ENCODE measurements at regions not wholly inside any gene's neighbourhood (a gene's known extent, or its start where the extent isn't known, plus 50 kb on each side); places are given as distances from the start of the nearest gene placed in this dataset.

DNA sequence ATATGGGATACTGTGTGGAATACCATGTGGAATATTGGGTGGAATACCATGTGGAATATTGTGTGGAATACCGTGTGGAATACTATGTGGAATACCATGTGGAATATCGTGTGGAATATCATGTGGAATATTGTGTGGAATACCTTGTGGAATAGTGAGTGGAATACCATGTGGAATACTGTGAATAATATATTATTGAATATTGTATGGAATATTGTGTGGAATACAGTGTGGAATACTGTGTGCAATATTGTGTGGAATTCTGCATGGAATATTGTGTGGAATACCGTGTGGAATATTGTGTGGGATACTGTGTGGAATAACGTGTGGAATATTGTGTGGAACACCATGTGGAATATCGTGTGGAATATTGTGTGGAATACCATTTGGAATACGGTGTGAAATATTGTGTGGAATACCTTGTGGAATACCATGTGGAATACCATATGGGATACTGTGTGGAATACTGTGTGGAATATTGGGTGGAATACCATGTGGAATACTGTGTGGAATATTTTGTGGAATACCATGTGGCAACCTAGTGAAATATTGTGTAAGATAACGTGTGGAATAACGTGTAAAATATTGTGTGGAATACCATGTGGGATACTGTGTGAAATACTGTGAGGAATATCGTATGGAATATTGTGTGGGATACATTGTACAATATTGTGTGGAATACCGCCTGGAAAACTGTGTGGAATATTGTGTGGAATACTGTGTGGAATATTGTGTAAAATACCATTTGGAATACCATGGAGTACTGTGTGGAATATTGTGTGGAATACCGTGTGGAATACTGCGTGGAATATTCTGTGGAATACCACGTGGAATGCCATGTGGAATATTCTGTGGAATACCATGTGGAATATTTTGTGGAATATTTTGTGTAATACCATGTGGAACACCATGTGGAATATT, 133.9 kb upstream of the CHST15 start:
- no peak for DNase-seq (ENCODE audit: low spot score)

DNA sequence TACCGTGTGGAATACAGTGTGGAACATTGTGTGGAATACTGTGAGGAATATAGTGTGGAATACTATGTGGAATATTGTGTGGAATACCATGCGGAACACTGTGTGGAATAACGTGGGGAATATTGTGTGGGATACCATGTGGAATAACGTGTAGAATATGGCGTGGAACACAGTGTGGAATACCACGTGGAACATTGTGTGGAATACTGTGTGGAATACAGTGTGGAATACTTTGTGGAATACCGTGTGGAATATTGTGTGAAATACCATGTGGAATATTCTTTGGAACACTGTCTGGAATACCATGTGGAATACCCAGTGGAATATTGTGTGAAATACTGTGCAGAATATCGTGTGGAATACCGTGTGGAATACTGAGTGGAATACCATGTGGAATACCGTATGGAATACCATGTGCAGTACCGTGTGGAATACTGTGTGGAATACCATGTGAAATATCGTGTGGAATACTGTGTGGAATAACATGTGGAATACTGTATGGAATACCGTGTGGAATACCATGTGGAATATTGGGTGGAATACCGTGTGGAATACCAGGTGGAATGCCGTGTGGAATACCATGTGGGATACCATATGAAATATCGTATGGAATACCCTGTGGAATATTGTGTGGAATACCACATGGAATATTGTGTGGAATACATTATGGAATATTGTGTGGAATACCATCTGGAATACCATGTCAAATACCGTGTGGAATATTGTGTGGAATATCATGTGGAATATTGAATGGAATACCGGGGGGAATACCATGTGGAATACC, 133.1 kb upstream of the CHST15 start:
- no peak for DNase-seq (ENCODE audit: low spot score)

DNA sequence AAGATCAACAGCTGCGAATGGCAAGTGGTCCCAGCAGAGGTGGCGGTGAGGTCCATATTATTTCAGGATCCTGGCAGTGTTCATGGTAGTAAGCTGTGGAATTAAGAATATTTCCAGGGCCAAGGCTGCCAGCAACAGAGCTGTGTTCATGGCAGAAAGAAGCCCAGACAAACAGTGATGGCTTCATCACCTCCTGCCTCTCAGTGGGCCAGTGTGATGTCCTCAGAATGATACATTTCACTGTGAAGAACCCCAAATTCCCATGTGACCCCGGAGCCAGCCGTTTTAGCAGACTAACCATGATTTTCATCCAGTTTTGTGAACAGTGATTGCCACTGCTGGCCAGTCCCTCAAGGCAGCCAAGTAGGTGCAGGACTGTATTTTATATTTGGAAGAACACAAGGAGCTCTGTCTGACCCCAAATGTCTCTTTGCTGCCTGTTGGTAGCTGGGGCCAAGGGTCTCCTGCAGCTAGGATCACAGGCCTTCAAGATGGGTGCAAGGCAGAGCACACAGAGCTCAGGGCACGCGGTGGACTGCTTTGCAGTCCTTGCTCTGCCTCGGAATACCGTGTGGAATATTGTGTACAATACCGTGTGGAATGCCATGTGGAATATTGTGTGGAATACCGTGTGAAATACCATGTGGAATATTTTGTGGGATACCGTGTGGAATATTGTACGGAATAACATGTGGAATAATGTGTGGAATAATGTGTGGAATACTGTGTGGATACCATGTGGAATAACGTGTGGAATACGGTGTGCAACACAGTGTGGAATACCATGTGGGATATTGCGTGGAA, 132.3 kb upstream of the CHST15 start:
- DNase-seq (ENCODE audit: low spot score): no peak

DNA sequence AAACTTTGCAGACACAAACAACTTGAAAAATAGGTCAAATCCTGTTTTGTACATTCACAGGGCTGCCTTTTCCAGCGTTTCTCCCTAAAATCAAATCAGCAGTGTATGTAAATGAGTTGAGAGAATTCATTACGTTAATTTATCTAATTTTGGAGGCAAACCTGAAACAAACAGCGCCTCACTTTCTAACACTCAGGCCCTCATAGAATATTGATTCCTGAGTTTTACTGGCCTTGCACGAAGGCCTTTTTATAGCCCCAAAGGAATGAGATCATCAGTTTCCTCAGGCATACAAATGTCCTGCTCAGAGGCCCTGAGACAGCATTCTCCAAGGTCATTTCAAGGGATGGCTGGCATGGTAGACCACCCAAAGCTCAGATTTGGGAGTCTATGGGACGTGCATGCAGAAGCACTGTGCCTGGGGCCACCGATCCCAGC, 131.7 kb upstream of the CHST15 start:
- no peak for DNase-seq (ENCODE audit: low spot score)

DNA sequence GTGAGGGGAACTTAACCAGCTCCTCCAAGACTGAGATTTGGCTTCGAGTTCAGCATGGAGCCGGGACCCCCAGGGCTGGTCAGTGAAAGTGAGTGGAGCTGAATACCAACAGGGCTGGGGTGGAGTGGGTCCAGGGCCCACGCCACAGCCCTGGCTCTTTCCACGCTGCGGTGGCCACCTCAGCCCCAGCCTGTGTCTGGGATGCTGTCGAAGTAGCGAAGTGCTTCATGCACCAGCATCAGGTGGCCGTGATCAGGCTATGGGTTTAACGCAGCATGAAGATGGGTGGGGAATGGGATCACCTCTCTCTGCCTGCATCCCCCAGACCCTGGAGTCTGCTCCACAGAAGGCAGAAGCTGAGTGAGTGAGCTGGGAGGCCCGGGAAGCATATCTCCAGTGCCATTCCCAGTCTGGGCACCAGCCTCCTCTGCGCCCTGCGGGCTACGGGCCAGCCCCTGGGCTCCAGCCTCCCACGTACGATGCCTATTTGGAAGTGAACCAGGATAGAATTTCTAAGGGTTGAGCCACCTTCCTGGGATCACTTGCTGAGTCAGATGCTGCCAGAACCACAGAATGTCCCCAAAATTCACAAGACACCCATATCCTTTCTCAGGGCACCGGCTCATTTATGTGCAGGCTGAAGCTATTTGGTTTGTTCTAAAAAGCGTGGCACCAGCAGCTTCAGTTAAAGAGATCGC, 131.1 kb upstream of the CHST15 start:
- no peak for DNase-seq (ENCODE audit: low spot score)

DNA sequence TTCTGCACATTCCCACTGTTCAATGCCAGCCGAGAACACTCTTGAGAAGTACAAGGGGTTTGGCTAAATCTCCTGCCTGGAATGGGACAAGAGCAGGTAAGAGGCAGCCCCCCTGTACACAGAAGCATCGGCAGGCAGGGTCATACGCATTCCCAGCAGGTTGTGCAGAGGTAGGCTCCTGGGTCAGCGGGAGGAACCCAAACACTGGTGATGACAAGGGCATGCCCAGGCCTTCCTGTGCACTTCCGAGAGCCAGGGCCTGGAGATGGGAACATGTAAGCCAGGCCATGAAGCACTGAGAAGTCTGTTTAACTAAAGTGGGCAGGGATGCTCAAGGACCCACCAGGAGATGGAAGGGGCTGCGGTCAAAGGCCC, 130.3 kb upstream of the CHST15 start:
- no peak for DNase-seq (ENCODE audit: low spot score)

DNA sequence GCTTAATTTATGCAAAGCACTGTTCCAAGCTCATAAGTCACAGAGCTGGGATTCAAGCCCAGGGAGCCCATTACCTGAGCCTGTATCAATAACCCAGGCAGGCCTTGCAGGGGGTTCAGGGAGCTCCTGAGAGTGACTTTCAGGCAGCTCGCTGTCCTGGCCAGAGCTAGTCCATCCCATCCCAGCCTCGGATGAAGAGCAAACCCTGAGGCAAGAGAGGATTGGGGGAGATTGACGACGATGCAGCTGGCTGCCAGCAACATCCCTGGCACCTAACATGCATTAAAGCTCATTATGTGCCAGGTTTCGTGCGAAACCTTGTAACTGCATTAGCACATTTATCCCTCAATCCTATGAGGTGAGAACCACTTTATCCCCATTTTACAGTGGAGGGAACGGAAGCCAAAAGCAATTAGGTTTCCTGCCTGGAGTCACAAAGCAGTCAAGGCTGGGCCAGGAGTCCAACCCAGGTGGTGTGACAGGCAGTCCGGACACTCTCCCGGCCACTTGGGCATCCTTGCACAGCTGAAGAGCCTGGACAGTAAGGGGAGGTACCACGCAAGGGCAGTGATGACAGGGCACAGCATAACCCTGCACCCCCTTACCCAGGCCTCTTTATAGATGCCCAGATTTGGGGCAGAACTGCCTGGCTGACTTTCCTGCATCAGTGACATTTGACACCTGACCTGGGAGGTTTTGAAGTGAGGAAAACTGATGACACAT, 129.8 kb upstream of the CHST15 start:
- no peak for DNase-seq (ENCODE audit: low spot score)

DNA sequence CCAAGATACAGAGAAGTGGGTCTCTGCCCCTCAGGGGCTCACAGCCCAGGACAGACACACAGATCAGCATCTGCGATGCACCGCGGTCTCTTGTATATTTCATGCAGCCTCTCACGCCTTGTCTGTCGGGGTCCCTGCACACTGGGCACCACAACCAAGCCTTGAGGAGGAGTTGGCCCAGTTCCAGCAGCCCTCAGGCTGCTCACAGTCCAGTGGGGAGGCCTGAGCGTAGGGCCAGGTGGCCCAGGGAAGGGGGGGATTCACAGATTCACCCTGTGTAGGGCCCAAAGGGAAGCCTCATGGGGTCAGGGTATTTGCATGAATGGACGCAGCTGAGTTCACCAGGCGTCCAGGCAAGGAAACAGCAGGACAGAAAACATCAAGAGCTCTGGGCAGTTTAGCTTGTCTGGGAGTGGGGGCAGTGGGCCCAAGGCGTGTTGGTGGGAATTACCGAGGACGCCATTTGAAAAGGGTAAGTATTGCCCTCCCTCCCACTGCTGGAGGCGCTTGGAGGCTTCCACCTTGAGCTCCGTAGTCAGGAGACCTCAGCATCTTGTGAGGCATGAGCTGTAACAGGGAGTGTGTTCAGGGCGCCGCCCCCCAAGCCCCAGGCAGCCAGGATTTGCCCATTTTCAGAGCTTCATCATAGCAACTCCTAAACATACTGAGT, 129.1 kb upstream of the CHST15 start:
- DNase-seq (ENCODE audit: low spot score): no peak

DNA sequence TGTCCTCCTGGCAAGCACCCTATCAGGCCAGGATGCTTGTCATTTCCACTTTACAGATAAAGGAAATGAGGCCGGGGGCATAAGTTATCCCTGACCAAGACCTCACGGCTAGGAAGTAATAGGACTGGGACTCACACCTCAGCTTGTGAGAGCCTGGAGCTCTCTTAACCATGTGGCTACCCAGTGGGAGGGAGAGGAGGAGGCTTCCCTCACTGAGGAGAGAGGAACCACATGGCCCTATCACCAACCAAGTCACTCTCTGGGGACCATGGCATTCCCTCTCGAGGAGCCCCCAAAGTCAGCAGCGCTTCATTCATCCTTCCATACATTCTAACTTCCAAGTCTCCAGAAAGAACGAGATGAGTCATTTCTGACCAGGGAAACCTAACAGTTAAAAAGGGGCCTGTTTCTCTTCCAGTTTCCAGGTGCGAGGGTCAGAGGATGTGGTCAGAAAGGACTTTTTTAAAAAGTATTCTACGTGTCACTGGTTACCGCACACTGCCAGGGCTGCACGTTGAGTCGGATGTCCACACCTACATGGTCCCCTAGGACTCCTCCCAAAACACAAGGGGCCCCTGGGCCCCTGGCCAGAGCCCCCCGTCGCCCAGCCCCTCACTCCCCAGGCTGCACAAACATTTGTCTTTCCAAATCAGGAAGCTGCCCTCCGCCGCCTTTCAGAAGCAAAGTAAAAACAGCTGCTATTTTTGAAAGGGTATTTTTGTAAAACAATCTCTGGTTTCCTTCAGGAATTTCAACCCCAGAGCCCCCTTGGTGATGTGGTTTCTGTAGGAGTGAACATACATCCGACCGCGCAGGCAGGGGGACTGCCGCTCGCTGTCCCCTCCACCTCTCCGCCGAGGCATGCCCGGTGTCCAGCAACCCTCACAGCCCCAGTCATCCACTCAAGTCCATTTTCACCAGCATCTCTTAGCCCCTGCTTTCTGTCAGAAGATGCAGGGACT, 128.2 kb upstream of the CHST15 start:
- DNase-seq (ENCODE audit: low spot score): no peak

DNA sequence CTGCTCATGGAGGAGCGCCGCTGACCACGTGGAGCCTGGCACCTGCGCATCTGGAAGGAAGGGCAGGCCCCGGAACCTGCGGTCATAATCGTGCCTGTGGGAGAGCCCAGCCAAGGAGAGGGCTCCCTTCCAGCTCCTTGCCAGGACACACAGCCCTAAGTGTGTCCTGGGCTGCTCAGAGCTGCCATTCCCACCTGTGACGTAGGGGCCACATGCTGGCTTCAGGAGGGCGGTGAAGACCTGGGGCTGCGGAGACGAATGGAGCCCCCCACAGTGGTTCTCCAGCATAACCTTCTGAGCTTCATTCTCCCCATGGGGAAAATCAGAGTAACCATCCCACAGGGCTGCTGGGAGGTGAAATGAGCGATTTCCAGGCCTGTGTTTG, 127.6 kb upstream of the CHST15 start:
- no peak for DNase-seq (ENCODE audit: low spot score)

DNA sequence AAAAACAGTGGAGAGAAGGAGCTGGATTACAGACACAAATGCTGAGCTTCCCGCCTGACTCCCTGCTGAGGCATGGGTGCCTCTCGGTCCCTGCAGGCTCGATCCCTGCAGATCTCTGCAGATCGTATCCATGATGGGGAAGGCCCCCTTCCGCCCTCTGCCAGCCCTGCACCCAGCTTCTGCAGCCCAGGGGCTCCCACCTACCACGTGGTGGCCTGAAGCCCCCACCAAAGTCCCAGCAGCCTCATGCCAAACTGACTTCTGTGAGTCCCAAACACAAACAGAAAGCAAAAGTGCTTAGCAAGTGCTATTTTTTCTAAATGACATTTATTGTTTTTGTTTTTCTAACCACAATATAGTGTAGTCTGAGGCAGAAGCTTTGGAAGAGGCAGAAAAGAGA, 127.1 kb upstream of the CHST15 start:
- no peak for DNase-seq (ENCODE audit: low spot score)

DNA sequence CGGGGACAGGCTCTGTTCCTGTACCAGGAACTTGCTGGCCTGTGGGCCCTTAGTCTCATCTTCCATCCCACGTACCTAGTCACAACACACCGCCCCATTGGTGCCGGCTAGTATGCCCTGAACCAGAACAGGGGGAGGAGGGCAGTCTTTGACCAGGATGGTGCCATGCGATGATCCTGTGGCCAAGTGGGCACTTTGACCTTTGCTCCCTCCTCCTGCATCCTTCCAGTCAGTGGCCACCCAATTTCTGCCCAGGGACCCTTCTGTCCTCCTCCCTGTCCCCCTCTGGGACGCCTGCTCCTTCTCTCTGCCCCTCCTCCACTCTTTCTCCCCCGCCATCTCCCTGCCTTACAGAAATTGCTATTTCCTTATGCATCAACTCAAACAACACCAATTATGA, 126.3 kb upstream of the CHST15 start:
- no peak for DNase-seq (ENCODE audit: low spot score)

DNA sequence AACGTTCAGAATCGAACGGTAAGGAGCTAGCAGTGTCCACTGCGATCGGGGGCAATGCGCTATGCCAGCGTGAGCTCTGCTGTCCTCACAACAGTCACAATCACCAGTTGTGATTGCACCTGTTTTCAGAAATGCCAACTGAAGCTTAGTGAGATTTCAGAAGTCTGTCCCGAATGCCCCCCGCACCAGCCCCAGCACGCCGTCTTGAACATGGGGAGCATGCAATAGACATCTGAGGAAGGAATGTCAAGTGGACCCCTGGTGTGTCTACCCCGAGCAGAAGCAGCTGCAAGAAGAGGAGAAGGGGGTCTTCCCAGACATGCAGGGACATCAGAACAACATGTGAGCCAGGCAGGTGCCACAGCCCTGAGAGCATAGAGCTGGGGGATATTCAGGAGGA, 125.7 kb upstream of the CHST15 start:
- no peak for DNase-seq (ENCODE audit: low spot score)

DNA sequence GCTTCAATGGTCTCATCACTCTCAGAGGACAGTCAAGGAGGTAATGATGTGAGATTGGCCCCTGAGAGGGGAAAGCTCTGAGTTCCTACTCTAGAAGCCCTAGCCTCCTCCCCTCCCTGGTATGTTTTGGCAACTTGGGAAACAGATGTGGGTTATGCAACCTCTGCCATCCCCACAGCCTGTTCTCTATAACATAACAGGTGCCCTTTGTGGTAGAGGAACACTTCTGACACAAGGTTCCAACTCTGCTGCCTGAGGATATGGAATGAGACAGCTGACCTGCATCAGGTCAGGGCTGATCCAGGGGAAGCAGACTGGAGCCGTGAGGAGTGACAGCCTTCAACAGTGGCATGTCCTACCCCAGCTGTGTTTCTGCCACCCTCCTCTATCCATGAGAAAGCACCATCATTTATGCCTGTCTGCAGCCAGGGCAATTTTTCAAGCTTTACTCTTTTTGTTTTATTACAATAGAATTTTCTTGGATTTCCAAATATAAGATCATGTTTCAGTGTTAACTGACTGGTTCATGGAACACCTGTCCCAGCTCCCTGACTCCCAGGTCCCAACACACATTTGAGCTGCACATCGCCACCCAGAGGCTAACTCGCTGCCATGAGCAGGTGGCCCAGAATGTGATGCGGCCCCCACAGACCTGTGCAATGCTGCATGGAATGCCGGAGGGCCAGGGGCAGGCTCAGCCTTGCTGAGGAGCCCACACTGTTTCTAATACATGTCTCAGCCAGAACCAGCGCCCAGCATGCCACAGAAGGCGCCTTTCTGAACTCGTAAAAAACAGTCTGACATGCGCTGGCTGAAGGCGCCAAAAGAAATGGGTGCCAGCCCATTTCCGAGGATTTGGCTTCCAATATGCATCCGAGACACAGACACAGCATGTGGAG, 124.8 kb upstream of the CHST15 start:
- no peak for DNase-seq (ENCODE audit: low spot score)

DNA sequence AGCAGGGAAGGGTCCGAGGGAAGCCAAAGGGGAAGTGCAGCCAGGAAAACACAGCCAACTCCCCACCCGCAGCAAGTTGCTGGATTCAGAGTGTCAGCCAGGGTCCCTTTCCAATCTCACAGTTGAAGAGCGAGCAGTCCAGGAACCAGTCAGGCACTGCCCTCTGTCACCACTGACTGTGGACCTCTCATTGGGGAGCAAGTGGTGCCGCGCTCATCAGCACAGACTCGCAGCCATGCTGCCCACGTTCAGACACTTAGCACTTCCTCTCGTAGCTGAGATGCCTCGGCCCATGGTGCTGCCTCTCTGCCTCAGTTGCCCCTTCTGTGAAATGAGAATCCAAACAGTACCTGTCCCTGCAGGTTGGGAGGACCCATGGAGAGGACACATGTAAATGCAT, 123.6 kb upstream of the CHST15 start:
- DNase-seq (ENCODE audit: low spot score): no peak

DNA sequence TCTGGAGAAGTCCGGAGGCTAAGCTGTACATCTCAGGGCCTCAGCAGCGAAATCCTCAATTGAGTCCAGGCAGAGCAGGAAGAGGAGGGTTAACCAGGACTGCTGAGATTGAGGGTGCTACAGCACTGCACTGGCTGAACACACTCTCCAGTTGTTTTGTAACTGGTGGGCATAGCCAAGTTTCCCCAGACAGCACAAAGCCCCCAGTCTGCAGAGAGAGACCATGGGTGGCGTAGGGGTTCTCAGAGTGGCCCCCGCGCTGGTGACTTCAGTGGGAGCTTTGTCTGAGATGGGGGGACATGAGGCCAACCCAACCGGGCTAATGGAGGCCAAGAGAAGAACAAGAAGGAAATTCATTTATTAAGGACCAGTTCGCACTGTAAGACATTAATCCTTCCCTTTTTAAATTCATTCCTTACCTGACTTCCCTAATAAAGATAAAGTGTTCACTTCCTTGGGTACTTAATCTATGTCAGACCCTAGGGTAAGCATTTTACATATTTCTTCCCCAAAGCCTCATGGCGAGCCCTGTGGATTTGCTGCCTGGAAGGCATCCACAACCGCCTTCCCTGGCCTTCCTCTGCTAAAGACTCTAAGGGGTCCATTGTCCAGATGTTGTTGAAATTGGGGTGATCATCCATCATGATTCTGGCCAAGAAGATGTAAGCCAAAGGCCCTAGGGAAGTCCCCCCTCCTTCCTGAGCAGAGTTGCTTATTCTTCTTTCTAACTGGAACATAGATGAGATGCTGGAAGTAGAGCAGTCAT, 121.4 kb upstream of the CHST15 start:
- no peak for DNase-seq (ENCODE audit: low spot score)

DNA sequence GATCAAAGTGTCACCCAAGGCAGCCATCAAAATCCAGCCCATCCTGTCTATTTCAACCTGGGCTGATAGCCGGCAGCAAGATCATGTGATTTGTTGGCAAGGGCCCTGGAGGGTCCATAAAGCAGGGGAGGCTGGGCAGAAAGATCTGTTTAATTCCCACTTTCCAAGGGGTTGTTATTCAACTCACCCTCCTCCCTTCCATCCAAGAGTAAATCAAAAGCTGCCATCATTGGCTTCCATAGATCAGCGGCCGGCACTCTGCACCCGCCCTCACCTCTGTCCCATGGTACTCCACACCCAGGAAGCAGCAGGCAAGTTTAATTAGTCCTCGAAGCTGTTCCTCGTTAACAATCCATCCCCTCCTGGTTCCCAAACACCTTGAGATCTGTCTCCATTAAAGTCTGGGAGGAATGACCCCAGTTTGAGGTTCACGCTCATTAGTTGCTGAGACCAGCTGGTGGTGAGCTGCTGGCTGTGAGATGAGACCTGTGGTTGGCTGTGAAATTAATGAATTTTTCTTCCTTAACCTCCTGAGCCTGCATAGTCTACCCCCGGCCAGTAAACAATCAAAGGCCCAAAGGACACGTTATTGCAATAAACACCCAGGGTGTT, 120.6 kb upstream of the CHST15 start:
- no peak for DNase-seq (ENCODE audit: low spot score)

Measured in left forelimb (tissue), 1 donor.